ENCODE measurements at regions not wholly inside any gene's neighbourhood (a gene's known extent, or its start where the extent isn't known, plus 50 kb on each side); places are given as distances from the start of the nearest gene placed in this dataset.

GRCh38 chr2:567865-568638, 109.2 kb downstream of the TMEM18 start:
- no peak for TF ChIP-seq MAX (IDR thresholded peaks at IDR 0.05; ENCODE audit: insufficient read depth, insufficient read length)
- no peak for TF ChIP-seq FOS (IDR thresholded peaks at IDR 0.05; ENCODE audit: borderline replicate concordance, insufficient read depth, low read length)
- no peak for TF ChIP-seq GATA2 (IDR thresholded peaks at IDR 0.05; ENCODE audit: insufficient read depth, insufficient read length, low read depth, low read length)
- no peak for TF ChIP-seq MYC (IDR thresholded peaks at IDR 0.05; ENCODE audit: low read depth, low read length)
- TF ChIP-seq POLR2A (IDR thresholded peaks at IDR 0.05; ENCODE audit: low read depth, low read length), result no peak
- TF ChIP-seq CTCF (IDR thresholded peaks at IDR 0.05; ENCODE audit: extremely low read depth in 1 of 2, insufficient read depth in 1 of 2, low read depth in 1 of 2, low read length in 2 of 2), result no peak
- TF ChIP-seq POLR2AphosphoS5 (IDR thresholded peaks at IDR 0.05; ENCODE audit: insufficient read depth, low read depth, low read length), result no peak
- no peak for TF ChIP-seq EZH2 (IDR thresholded peaks at IDR 0.05; ENCODE audit: borderline replicate concordance, low read depth, low read length, severe bottlenecking)
- TF ChIP-seq JUN (IDR thresholded peaks at IDR 0.05; ENCODE audit: borderline replicate concordance, insufficient read depth, insufficient read length, low read depth), result no peak
- POLR2A ChIA-PET, result no interaction called here
- Histone ChIP-seq H3K36me3 (ENCODE audit: control insufficient read depth in 2 of 2, extremely low read depth in 1 of 2, insufficient read depth in 2 of 2, low read length in 2 of 2) (no peaks in the 10 kb centered on the region), H2AFZ (ENCODE audit: low read depth, low read length) (no peak overlapping the region), H3K9me1 (replicated peaks; ENCODE audit: control insufficient read depth, extremely low read depth, insufficient read depth, low read length) (no peaks in the 10 kb centered on the region), H3K27me3 (ENCODE audit: control insufficient read depth in 2 of 2, insufficient read depth in 2 of 2, low read length in 2 of 2) (no peaks in the 10 kb centered on the region), H3K27ac (ENCODE audit: insufficient read depth, low read depth, low read length) (no peak overlapping the region), H3K4me2 (ENCODE audit: insufficient read depth, low read length) (no peak overlapping the region), H3K9ac (replicated peaks; ENCODE audit: extremely low read depth, insufficient read depth, low read length) (no peak overlapping the region), H3K79me2 (ENCODE audit: control insufficient read depth, insufficient read depth, low read length) (no peaks in the 10 kb centered on the region), H3K4me1 (ENCODE audit: control insufficient read depth, extremely low read depth, insufficient read depth, low read length) (no peaks in the 10 kb centered on the region), H3K4me3 (replicated peaks in 1 of 3; ENCODE audit: insufficient read depth in 1 of 3, low read depth in 1 of 3, low read length in 3 of 3) (no peak overlapping the region), H3K9me3 (replicated peaks; ENCODE audit: control insufficient read depth, insufficient read depth, low read length) (peaks cover 5% of the 10 kb centered on the region), H4K20me1 (replicated peaks; ENCODE audit: control insufficient read depth, extremely low read depth, insufficient read depth, low read length) (no peaks in the 10 kb centered on the region)
- DNase-seq (ENCODE audit: low read depth, low spot score) (no peak), FAIRE-seq (no peak)
- intact Hi-C loops (cut with micrococcal nuclease) (no loop called here), dilution Hi-C loops (cut with MboI; ENCODE audit: extremely low pct_ligation_motif_present, low sequenced_read_pairs) (no loop called here)
- CTCF ChIA-PET, result no interaction called here
- BruUV-seq (replicated peaks), result no TSS peak

Data from endothelial cell of umbilical vein (primary cell).